Vagina (tissue), 2 donors: ENCODE measurements at regions not wholly inside any gene's neighbourhood (a gene's known extent, or its start where the extent isn't known, plus 50 kb on each side); places are given as distances from the start of the nearest gene placed in this dataset.

Experiments used
- POLR2A ChIP-seq, 2 donors: fragments of 450-650 bp; IDR thresholded peaks; one replicate each; pipeline ENCODE4 v1.6.1; 2017; ENCODE audit warnings: antibody characterized with exemption in 2 of 2, mild to moderate bottlenecking in 2 of 2, moderate library complexity in 2 of 2
- TF ChIP-seq, protein P1 (sequence below), 3 experiments: fragments of 450-650 bp in 2 of 3; fragments of 200-600 bp in 1 of 3; sonication (generic) in 1 of 3; IDR thresholded peaks; one replicate each; pipeline ENCODE4 v1.5.1; 2017 to 2019; ENCODE audit warnings: antibody characterized with exemption in 3 of 3, mild to moderate bottlenecking in 2 of 3, moderate library complexity in 2 of 3

DNA sequence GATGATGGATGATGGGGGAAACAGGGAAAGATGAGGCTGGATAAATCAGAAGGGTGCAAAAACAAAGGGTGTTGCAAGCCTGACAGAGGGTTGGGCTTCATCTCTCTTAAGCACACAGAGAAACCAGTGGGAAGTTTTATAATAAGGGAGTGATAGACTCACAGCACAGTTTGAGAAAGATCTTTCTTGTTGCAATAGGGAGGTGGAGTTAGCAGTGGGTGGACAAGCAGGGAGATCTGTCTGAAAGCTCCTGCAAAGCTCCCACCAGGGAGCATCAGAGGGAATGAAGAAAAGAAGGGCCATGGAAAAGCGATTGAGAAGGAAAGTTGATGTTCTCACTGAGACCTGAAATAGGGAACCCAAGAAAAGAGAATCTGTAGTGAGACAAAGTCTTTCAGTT, 64.9 kb downstream of the BOD1L2 start:
- TF ChIP-seq, protein P1, sequence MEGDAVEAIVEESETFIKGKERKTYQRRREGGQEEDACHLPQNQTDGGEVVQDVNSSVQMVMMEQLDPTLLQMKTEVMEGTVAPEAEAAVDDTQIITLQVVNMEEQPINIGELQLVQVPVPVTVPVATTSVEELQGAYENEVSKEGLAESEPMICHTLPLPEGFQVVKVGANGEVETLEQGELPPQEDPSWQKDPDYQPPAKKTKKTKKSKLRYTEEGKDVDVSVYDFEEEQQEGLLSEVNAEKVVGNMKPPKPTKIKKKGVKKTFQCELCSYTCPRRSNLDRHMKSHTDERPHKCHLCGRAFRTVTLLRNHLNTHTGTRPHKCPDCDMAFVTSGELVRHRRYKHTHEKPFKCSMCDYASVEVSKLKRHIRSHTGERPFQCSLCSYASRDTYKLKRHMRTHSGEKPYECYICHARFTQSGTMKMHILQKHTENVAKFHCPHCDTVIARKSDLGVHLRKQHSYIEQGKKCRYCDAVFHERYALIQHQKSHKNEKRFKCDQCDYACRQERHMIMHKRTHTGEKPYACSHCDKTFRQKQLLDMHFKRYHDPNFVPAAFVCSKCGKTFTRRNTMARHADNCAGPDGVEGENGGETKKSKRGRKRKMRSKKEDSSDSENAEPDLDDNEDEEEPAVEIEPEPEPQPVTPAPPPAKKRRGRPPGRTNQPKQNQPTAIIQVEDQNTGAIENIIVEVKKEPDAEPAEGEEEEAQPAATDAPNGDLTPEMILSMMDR (IDR thresholded peaks at IDR 0.05) = no peak
- no peak for TF ChIP-seq POLR2A (IDR thresholded peaks at IDR 0.05)
